Epithelial cell of esophagus (primary cell): ENCODE measurements at regions not wholly inside any gene's neighbourhood (a gene's known extent, or its start where the extent isn't known, plus 50 kb on each side); places are given as distances from the start of the nearest gene placed in this dataset.
"Not testable (repeated sequence)": the region's sequence is repeated elsewhere in the genome, so short reads cannot be mapped to it uniquely, and the experiment has no call there.

Source experiments
- DNase-seq: peaks from one replicate; pipeline ENCODE4 v3.0.0; 2010; ENCODE audit warnings: low read depth
- H3K4me3 ChIP-seq: 2 replicates; pipeline ENCODE4 v1.5.1; 2011; ENCODE audit warnings: mild to moderate bottlenecking, low read length, control low read depth
- TF ChIP-seq, protein P1 (sequence below): IDR thresholded peaks from 2 replicates; pipeline ENCODE4 v1.5.1; 2011; ENCODE audit warnings: low read depth, mild to moderate bottlenecking, low read length, control low read depth, inconsistent platforms; ENCODE audit not compliant: insufficient read depth; ENCODE audit errors: missing control alignments

DNA sequence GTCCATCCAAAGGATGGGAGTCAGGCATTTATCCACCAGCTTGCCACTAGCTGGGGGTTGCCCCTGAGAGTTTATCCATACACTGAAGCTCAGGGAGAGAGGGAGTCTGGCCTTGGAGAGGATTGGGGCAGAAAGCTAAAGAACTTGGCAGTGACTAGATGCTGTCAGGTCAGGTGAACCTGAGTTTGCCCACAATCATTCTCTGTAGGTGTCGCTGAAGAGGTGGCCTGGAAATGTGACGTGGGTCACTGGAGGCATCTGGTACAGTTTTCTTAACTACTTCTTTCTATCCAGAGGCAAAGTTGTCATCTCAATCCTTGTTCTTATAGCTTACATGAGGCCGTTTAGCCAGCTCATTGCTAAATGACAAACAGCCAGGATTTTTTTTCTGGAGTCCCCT, 298.0 kb upstream of the CTNNB1 start:
- TF ChIP-seq, protein P1, sequence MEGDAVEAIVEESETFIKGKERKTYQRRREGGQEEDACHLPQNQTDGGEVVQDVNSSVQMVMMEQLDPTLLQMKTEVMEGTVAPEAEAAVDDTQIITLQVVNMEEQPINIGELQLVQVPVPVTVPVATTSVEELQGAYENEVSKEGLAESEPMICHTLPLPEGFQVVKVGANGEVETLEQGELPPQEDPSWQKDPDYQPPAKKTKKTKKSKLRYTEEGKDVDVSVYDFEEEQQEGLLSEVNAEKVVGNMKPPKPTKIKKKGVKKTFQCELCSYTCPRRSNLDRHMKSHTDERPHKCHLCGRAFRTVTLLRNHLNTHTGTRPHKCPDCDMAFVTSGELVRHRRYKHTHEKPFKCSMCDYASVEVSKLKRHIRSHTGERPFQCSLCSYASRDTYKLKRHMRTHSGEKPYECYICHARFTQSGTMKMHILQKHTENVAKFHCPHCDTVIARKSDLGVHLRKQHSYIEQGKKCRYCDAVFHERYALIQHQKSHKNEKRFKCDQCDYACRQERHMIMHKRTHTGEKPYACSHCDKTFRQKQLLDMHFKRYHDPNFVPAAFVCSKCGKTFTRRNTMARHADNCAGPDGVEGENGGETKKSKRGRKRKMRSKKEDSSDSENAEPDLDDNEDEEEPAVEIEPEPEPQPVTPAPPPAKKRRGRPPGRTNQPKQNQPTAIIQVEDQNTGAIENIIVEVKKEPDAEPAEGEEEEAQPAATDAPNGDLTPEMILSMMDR: no peak
- no peak overlapping the region for H3K4me3 ChIP-seq
- DNase-seq: no peak

DNA sequence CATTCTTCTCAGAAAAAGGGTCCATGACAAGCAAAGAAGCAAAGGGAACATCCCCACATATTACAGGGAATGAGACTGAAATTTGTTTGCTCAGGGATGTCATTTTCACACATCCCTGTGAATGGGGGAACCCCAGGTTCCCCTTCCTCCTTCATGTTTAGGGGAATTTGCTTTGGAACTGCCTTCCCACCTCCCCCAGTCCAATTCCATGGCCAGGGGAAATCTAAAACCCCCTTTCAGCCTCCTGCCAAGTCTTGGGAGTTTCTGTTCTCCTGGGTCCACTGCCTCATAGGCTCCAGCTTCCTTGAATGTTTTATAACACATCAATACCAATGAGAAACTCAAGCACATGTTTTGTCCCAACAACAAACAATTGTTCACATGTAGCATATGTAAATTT, 297.5 kb upstream of the CTNNB1 start:
- no peak overlapping the region for H3K4me3 ChIP-seq
- no peak for DNase-seq
- TF ChIP-seq, protein P1: no peak

DNA sequence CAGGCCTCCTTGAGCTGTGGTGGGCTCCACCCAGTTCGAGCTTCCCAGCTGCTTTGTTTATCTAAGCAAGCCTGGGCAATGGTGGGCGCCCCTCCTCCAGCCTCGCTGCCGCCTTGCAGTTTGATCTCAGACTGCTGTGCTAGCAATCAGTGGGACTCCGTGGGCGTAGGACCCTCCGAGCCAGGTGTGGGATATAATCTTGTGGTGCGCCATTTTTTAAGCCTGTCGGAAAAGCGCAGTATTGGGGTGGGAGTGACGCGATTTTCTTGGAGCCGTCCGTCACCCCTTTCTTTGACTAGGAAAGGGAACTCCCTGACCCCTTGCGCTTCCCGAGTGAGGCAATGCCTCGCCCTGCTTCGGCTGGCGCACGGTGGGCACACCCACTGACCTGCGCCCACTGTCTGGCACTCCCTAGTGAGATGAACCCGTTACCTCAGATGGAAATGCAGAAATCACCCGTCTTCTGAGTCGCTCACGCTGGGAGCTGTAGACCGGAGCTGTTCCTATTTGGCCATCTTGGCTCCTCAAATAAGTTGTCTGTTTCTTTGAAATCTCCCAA, 291.3 kb upstream of the CTNNB1 start:
- H3K4me3 ChIP-seq, DNase-seq: not testable (repeated sequence)

DNA sequence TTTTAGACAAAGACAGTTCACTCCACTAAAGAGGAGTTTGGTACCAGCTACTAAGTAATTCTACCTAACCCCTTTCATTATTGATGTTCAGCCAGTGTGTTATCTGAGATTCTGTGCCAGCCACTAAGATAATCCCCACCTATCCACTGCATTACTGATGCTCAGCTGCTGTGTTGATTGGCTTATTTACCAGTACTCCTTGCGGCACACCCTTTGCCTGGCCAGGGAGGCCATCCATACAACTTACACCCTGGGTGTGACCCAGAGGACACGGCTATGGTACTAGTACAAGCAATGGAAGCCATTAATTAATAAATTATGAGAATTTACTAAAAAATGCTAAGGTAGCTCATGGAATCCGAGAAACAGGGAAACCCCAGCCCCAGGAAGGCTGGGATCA, 290.7 kb upstream of the CTNNB1 start:
- H3K4me3 ChIP-seq: no peak overlapping the region
- TF ChIP-seq, protein P1: no peak
- no peak for DNase-seq

DNA sequence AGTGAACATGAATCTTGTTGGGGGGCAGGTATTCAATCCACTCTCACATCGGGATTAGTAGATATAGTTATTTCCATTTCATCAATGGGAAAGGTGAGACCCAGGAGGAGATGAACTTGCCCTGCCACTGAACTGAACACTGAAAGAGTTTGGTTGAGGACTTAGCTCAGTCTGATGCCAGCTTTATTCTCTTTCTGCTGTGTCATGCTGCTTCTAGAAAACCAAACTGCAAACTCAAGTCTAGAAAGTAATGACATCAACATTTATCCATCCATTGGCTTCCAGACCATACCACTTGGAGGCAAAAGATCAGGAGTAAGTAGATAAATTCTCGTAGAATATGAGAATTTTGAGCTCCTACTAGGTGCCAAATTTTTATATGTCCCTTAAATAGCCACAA, 288.0 kb upstream of the CTNNB1 start:
- no peak for DNase-seq
- no peak overlapping the region for H3K4me3 ChIP-seq
- TF ChIP-seq, protein P1: no peak

DNA sequence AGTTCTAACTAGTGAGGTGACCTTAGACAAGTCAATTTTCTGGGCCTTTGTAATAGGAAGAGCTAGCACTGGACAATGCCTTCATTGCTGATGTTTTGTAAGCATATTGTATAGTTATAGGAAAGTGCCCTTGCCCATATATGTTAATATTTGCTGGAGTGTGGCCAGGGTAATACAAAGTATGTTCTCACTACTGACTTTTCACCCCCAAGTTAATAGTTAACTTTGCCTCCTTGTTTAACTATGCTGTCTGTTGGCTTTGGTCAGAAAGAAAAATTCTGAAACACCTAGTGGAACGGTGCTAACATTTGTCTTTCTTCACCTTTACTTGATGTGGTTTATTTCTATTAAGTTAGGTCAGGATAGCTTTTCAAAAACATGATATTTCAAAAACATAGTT, 287.4 kb upstream of the CTNNB1 start:
- no peak overlapping the region for H3K4me3 ChIP-seq
- TF ChIP-seq, protein P1: no peak
- no peak for DNase-seq

DNA sequence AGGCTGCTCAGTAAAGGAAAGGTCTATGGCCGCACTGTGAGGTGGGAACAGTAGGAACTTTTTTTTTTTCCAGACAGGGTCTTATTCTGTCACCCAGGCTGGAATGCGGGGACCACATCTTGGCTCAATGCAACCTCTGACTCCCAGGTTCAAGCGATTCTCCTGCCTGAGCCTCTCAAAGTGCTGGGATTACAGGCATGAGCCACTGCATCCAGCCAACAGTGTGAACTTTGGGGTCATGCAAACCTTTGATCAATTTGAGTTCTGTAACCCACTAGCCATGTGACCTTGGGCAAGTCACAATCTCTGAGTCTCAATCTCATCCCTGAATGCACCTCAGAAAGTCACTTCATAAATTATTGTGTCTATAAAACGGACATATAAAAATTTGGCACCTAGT, 286.8 kb upstream of the CTNNB1 start:
- TF ChIP-seq, protein P1: no peak
- H3K4me3 ChIP-seq: no peak overlapping the region
- no peak for DNase-seq
